ENCODE measurements at regions not wholly inside any gene's neighbourhood (a gene's known extent, or its start where the extent isn't known, plus 50 kb on each side); places are given as distances from the start of the nearest gene placed in this dataset.
"Not testable (repeated sequence)": the region's sequence is repeated elsewhere in the genome, so short reads cannot be mapped to it uniquely, and the experiment has no call there.

DNA sequence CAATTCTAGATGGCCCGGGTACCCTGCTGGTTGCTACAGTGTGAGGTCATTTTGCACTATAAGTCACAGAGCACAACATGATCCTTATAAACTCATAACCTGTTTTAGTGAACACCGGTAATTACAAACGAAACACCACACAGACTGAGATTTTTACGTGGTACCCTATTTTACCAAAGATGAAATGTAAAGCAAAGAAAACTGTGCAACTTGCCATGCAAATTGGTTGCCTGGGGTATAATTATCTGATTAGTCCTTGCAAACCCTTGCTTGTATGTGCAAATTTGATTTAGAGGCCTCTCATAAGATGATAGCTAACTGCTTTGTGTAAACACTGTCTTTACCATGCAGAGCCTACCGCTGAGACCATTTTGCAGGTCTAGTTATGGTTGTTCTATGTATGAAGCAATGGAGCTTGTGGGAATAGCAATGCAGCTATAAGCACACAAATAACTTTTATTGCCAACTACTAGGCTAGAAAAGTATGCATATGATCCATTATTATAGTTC lies 372.1 kb upstream of the FAR2 start:
- no peak for DNase-seq

DNA sequence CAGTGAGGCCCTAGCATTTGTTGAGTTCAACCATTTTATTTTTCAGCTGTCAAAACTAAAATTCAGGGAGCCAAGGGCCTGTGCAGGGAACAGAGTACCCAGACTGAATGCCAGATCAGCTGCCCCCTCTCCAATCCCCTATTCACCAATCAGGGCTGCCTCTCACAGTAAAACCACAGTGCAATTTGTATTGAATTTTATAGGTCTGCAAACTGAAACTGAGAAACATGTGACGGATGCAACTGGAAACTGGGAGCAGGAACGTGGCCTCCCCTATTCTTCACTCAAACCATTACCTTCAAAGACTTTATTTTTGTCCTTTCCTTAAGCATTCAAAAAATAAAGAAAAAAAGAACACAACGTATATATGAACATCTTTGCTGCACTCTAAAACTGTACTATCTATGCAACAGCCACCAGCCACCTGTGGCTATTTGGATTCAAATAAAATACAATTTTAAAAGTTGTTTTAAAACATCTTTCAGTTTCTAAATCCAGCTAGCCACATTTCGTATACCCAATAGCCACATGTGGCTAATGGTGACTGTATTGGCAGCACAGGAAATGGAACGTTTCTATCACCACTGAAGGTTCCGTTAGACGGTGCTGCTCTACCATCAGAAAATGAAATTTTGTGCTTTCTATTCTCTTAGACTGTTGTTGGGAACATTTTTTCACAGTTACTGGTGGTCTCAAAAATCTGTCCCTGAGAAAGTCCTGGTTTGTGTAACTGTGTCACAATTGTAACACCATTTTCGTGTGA lies 371.3 kb upstream of the FAR2 start:
- DNase-seq: no peak

DNA sequence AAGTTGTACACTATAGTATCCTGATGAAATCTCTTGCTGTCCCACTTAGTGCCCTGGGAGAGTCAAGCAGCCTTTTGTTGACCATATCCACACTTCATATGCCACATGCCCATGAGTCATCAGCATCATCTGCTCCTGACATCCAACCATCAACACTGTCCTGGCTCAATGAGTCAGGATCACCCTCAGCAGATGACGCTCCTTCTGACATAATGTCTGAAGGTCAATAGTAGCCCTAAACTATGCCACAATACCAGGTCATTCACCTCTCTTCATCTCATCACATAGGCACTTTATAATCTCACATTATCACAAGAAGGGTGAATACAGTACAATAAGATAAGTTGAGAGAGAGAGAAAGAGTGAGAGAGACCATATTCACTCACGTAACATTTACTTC lies 369.0 kb upstream of the FAR2 start:
- DNase-seq: no peak

DNA sequence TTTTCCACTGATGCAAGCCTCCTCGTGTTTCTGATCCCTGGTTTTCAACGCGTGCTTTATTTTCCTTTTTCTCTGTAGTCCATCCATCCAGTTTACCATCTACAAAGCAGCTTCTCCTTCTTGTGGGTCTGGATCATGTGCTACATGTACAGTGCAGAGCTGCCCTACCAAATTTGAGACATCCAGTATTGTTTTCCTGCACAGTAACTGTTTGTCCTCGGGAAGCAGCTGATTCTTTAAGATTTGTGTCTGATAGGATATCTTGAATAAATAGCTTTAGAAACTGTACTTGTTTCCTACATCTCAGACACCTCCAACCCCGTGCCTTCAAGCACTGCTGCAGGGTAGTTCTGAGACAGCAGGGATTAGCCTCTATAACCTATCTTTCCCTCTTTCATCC lies 368.1 kb upstream of the FAR2 start:
- no peak for DNase-seq

DNA sequence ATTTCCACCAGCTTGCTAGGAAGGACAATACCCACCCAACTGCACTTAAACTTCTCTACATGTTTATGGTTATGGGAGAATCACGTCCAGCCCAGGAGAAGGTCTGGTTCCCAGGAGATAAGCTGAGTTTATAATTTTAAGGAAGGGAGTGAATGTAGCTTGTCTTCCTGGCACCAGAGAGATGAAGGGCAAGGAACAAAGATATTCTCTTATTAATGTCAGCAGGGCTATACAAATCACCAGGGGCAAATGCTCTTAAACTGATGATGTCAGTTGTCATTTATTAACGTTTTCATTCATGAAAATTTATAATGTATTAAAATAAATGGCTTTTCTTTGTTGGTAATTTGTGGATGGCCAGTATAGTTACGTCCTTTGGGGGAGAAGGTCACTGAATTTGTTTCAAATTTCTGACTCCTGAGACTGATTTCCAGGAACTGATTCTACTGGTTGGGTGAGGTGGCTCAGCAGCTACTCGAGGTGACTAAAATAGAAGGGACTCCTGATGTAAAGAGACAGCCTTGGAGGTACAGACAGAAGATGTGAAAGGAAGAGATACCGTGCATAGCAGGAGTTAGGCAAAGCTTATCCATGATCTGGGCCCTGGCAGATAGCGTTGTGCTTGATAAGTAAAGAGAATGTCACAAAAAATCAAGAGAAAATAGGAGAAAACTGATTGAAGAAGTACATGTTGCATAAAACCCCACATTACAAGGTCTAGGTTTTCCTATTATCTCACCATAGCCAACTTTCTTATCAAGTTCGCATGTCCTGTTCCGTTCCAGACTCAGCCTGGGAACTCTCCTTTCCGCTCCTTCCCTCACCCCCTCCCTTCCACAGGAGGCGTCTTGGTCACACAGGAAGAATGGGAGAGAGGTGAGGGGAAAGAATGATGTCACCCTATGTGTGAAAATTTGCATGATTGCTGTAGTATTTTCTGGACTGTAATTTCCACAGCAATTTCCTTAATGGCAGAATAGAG lies 367.1 kb upstream of the FAR2 start:
- no peak for DNase-seq

DNA sequence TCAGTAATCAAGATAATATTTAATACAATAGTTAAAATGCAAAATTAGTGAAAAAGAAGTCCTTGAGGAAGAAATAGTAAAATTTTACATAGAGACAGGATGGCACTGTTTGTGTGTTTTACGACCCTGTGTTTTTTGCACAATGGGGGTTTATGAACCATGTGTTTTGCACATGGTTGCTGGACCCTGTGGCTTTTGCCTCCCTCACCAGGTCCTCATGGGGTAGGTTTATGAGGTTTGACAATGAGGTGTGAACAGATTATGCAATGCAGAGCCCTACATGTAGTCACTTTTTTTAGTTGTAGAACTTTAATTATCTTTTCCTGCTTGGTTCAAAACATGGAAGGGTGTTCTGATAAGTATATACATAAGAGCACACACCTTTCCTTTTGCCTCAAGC lies 366.3 kb upstream of the FAR2 start:
- DNase-seq: no peak

DNA sequence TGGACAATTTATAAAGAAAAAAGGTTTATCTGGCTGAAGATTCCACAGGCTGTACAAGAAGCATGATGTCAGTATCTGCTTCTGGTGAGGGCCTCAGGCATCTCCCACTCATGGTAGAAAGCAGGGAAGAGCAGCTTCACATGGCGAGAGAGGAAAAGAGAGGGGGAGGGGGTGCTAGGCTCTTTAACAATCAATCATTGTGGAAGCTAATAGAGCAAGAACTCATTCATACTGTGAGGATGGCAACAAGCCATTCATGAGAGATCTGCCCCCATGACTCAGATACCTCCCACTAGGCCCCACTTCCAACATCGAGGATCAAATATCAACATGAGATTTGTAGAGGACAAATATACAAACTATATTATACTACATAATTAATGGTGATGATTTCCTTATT lies 361.9 kb upstream of the FAR2 start:
- no peak for DNase-seq

DNA sequence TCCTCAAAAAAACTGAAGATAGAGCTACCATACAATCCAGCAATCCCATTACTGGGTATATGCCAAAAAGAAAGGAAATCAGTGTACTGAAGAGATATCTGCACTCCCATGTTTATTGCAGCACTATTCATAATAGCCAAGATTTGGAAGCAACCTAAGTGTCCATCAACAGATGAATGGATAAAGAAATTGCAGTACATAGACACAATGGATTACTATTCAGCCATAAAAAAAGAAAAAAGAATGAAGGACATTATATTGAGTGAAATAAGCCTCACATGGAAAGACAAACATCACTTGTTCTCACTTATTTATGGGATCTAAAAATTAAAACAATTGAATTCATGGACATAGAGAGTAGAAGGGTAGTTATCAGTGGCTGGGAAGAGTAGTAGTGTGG lies 360.8 kb upstream of the FAR2 start:
- DNase-seq: not testable (repeated sequence)

DNA sequence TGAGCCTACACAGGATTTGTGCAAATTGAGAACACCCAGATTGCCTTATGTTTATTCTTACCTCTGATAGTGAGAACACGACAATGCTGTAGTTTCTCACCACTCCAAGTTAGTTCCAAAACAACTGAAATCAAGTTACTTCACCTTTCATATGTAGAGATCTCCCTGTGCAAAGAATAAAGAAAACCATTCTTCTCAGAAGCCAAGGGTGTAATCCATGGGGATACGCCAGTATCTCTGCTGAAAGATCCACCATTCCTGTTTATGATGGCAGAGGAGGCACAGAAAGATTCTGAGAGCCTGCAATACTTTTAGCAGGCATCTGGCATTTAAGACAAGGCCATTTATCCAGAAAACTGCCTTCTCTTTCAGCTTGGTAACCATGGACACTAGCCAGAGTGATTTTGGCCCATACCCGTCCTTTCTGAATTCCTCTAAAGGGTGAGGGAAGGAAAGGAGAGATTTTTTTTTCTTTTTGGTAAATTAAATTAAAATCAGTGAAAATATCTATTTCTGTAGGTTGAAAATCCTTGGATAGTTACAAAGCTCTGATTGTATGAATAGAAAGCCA lies 355.4 kb upstream of the FAR2 start:
- no peak for DNase-seq

DNA sequence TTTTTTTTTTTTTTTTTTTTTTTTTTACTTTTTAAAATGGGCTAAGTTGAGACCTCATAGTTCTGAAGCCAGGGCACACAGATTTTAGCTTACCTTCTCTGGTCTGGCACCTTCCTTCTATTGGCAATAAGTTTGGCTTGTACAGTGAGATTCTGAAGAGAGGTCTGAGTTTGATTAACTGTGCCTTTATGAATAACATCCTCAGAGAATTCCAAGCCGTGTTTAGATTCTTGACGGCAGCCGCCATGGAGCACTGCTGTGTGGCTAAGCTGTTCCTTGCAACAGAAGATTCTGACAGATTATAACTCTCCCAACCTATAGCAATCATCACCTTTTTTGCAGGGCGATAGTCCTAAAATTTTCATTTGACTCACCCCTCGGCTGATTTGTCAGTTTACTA lies 354.9 kb upstream of the FAR2 start:
- DNase-seq: no peak

DNA sequence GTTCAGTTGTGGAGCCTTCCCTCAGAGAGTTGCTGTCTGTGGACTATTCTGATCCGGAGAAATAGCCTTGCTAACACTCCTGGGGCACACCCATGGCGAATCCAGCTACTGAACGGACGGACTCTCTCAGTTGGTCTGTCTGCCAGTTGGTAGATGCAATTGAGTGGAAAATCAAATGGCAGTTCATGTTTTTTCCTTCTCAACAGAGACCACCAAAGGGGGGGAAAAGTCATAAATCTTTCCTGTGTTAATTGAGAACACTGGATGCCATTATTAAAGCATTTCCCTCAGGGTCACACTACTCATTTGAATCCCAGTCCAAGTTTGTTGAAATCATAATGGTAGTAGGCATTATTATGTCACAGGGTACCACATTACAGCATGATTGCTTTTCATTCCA lies 354.3 kb upstream of the FAR2 start:
- DNase-seq: no peak

DNA sequence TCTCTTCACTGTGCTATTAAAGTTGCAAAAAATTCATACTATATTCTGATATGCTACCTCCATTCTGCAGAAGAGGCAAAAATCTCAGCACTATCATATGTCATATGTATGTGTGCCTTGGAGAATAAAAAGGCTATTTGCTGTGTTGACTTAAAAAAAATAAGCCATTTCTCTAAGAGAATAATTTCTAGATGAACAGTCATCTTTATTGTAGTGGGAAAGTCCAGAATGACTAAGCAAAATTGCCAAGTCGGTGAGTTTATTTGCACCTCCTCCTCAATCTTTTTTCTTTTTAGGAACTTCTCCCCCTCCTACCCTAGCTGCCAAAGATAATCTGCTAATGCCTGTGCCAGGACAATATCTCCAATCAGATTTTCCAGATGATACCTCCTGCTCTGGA lies 353.8 kb upstream of the FAR2 start:
- no peak for DNase-seq

DNA sequence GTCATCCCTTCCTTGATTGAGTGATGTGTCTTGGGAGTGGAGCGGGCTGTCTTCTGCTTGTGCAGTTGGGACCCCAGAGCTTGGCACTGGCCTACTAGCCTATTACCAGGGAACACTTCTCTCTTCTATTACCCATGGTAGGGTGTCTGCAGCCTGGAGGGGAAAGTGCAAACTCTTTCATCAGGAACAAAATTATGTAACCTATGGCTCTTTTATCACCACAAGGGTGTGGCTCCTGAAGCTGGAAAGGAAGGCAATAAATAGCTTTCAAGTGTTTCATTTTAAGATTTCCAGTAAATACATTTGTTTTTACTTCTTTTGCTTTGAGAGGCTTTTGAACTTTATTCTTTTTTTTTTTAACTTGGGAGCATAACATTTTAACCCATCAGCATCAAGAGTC lies 349.7 kb upstream of the FAR2 start:
- DNase-seq: no peak

DNA sequence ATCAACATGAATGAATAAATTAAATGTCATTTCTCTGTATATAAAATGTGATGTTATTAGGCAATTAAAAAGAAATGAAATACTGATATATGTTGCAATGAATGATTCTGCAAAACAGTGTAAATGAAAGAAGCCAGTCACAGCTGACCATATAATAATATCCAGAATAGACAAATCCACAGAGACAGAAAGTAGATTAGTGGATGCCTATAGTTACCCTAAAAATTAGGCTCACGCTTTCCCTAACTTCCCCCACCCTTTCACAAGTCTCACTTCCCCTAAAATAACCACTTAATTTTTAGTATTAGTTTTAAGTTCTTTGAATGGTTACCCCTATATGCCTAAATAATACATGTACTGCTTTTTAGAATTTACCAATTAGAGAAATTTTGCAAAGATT lies 348.9 kb upstream of the FAR2 start:
- DNase-seq: no peak

DNA sequence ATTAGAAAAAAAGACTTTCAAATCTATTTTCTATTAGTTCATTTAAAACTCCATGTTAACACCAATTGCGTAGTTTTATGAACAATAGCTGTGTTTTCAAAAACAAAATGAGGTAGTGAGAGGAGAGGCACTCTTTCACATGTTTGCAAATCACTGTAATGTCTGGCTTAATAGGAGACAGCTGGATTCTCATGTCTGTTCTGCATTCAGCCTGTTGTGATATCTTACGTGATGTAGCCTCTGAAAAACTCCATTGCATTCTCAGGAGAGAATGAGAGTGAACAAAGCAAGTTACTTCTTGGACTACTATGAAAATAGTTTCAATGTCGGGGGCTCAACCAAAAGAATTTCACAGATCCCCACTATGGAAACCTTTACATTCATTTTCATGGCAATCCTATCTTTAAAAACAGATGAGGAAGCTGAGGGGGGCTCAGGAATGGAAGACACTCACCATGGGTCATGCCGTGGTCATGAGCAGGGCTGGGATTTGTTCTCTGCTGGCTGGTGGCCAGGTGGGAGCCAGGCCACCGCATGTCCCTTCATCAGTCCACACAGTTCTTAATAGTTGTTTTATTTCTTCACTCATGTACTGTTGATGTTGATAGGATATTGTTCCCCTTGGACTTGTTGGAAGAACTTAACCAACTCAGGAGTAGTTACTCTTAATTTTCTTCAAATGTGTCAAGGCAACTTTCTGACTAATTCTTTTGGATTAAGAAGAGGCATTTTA lies 346.2 kb upstream of the FAR2 start:
- DNase-seq: no peak

DNA sequence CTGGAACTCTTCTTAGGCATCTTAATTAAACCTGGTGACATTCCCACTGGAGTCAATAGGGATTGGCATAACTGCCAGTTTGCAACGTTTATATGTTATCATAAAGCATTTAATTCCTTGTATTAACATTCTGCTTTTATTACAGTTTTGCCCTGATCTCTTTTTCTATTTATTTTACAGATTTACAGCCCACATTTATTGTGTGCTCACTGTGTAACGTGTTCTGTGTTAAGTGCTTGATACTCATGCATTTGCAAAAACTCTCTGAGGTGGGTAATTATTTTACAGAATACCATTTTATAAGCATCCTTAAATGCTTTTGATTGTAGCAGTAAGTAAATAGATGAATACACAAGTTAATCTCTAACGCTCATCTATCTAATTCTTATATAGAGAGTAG lies 341.5 kb upstream of the FAR2 start:
- DNase-seq: no peak

DNA sequence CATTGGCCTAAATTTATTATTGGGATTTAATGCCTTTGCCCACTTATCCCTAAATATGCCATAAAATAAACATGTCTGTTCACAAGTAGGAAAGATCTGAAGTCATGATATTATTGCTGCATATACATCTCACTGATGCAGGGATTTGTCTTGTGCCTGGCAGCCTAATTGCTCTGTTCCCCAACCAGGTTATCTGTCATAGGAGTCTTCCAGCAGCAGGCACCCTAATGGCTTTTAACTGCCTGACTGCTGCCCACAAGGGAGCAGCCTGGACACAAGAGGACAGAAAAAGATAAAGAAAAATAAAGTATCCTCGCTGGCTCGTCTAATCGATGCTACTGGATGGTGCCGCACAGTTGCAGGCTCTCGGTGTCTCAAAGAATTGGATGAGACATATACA lies 337.6 kb upstream of the FAR2 start:
- DNase-seq: no peak

DNA sequence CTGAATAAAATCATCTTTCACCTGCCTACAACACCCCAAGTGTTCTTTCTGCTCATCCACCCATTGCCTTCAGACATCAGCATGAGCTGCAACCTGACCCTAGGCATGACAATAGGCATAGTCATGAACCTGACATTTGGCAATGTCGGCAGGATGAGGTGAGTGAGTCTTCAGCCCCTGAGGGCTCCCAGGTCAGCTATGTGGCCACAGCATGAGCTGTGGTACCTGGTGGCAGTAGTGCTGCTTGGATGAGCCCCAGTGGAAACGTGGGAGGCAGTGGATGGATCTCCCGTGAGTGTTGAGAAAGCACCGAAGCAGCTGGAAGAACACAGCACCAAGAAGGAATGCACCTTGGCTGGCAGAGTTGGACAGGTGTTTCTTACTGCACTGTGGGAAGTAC lies 334.8 kb upstream of the FAR2 start:
- no peak for DNase-seq

DNA sequence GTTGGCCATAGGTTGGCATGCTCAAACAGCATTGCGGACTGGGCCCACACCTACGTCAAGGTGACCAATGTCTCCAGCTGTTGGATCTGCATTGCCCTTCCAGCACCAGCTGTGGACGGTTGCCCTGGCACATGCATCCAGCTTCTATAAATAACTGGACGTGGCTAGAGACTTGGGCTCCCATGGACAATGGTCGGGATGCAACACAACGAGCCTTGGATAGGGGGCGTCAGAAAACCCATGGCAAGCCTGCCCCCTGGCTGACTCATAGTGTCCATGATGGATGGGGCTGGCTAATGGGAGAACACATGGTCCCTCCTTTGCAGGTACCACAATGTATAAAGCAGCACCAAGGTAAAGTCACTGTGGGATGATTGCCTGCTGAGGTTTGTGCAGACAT lies 331.6 kb upstream of the FAR2 start:
- DNase-seq: no peak

DNA sequence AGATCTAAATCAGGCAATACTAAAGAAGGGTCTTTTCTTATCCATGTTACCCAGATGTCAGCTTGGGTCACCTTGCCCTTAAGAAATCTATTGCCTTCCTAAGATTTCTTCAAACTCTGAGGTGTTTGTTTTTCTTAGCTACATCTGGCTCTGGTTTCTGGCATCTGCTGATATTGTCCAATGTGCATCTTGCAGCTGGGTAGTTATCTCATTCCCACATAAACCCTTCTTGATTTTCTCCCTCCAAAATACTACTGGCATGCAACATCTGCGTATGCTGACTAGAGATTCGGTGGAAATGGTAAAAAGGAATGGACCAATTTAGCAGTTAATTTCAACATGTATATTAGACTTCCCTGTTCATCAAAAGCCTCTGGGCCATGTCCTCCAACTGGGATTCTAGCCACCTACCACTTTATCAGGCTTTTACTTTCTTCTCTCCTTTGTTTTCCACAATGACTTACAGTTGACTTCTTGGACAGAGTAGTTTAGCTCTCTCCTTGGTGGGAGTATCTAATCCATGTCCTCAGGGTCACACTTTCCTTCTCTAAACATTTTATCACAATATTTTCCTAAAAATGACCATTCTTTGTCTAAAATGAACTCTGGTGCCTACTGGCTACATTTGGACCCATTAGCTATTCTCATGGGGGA lies 324.8 kb upstream of the FAR2 start:
- no peak for DNase-seq

DNA sequence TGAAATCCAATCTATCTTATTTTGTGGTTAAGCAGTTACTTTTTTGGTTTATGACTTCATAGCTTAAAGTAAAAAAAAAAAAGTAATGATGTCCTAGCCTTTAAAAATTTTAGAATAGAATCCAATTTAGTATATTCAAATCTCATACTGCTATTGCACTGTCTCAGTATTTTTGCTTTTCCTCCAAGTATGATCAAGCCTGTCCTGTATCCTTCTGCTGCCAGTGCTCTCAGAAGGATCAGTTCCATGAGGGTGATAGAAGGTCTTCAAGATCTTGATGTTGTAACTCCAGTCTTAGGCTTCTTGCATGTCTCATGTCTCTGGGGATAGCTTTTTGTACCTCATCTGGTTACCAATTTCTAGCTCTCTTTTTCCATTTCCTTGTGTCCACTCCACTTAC lies 324.2 kb upstream of the FAR2 start:
- no peak for DNase-seq

DNA sequence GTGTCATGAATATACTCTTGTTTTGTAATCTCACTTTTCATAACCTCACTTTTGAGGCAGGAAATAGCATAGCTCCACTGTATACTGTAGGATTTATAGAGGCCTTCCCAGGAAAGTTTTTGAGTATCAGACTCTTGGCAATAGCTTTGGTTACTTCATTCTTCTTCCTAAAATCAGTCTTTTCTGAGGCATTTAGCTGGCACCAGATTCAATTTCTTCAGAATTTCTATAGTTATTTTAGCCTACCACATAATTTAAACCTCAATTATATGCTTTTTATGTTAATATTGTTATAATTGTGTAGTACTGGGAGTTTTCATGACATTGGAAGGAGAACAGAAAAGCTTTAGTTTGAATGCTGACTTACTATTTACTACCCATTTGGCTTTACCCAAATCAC lies 322.3 kb upstream of the FAR2 start:
- no peak for DNase-seq

DNA sequence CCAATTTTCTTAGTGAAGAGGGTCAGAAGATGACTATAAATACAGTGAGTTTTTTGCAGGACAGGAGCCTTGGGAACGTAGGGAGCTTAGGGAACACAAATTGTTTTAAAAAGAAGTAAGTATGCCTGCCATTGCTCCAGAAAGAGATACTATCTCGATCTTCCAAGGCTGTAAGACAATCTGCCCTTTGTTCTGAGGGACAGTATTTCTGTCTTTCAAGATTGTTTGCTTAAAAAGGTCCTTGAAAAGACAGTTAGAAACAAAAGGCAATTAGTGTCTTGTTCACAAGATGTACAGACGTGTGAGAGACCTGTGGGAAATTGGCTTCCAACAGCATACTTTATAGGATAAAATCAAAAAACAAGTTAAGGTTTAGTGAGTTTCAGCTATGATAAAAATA lies 321.2 kb upstream of the FAR2 start:
- no peak for DNase-seq

All from CD4-positive, alpha-beta T cell treated with Interleukin-21 for 1 hour (primary cell).